HCT116 (cell line): ENCODE measurements at regions not wholly inside any gene's neighbourhood (a gene's known extent, or its start where the extent isn't known, plus 50 kb on each side); places are given as distances from the start of the nearest gene placed in this dataset.

Experiments
- ATAC-seq: fragments of 200-7000 bp; cut with Tn5 transposase; 2 replicates; pipeline ENCODE4 v1.9.1; 2020; ENCODE audit warnings: mild to moderate bottlenecking, moderate library complexity
- BruUV-seq: library from RNA; stranded (reverse); fragments of 400-500 nt; replicated peaks from 2 replicates; lab custom pipeline; 2021; lab: Mats Ljungman, UMichigan
- CTCF ChIA-PET: fragments of 300-600 bp; sonication (Branson Sonifier 250); formaldehyde crosslinking; loops from one replicate; lab custom pipeline; 2021; ENCODE audit warnings: antibody characterized with exemption; lab: Charles Lee
- POLR2A ChIA-PET: fragments of 300-600, 350-600 bp; sonication (Branson Sonifier 250); formaldehyde crosslinking; loops from one replicate; lab custom pipeline; 2021; ENCODE audit warnings: antibody characterized with exemption; lab: Charles Lee
- RAD21 ChIA-PET, 2 experiments: fragments of 300-600 bp; sonication (Branson Sonifier 250); formaldehyde crosslinking; loops; one replicate each; lab custom pipeline; 2023; ENCODE audit warnings: low total read pairs in 2 of 2; ENCODE audit not compliant: uncharacterized antibody in 2 of 2, unreplicated experiment in 2 of 2, low non-redundant PET in 1 of 2; lab: Charles Lee
- DNase-seq: peaks from one replicate; pipeline ENCODE4 v3.0.0-alpha.2; 2010; ENCODE audit warnings: low read depth, low spot score
- H2AFZ ChIP-seq: fragments of 200-600 bp; shearing (Covaris generic), sonication (generic); 2 replicates; pipeline ENCODE4 v1.6.1; 2017; ENCODE audit warnings: low read depth, mixed run types, mixed read lengths, antibody characterized with exemption, low read length; ENCODE audit not compliant: poor library complexity, severe bottlenecking
- H3K27ac ChIP-seq: 2 replicates; pipeline ENCODE4 v1.5.1; 2012; ENCODE audit warnings: low read depth, low read length
- H3K27me3 ChIP-seq: fragments of 200-600 bp; sonication (generic); 2 replicates; pipeline ENCODE4 v1.6.1; 2016; ENCODE audit warnings: mixed run types, low read length, mixed read lengths; ENCODE audit not compliant: insufficient read depth
- H3K36me3 ChIP-seq, 2 experiments: fragments of 200-500 bp in 1 of 2; fragments of 200-600 bp in 1 of 2; sonication (Bioruptor generic) in 1 of 2; sonication (generic) in 1 of 2; 2 replicates each; pipeline versions ENCODE4 v1.5.1 to v1.6.1; 2014 to 2016; ENCODE audit warnings: low read length in 2 of 2, inconsistent platforms in 1 of 2, mixed read lengths in 1 of 2, mixed run types in 1 of 2; ENCODE audit not compliant: insufficient read depth in 2 of 2, control insufficient read depth in 1 of 2
- H3K4me1 ChIP-seq, 2 experiments: fragments of 200-600 bp in 1 of 2; sonication (generic) in 1 of 2; 2 replicates each; pipeline versions ENCODE4 v1.5.1 to v1.6.1; 2012 to 2017; ENCODE audit warnings: low read length in 2 of 2, inconsistent platforms in 1 of 2, mild to moderate bottlenecking in 1 of 2, mixed read lengths in 1 of 2, mixed run types in 1 of 2, moderate library complexity in 1 of 2; ENCODE audit not compliant: insufficient read depth in 2 of 2, control insufficient read depth in 1 of 2
- H3K4me2 ChIP-seq: fragments of 200-600 bp; sonication (generic); 2 replicates; pipeline ENCODE4 v1.6.1; 2017; ENCODE audit warnings: mixed run types, low read length, mixed read lengths
- H3K4me3 ChIP-seq, 2 experiments: fragments of 200-600 bp in 1 of 2; sonication (generic) in 1 of 2; replicated peaks in 1 of 2; 2 replicates each; pipeline ENCODE4 v1.5.1; 2011 to 2016; ENCODE audit warnings: low read length in 2 of 2, control low read depth in 1 of 2, low read depth in 1 of 2, mild to moderate bottlenecking in 1 of 2, mixed read lengths in 1 of 2, mixed run types in 1 of 2
- H3K79me2 ChIP-seq: fragments of 200-600 bp; sonication (generic); 2 replicates; pipeline ENCODE4 v1.6.1; 2017; ENCODE audit warnings: mild to moderate bottlenecking, mixed run types, low read length, moderate library complexity, mixed read lengths; ENCODE audit not compliant: insufficient read depth
- H3K9ac ChIP-seq: fragments of 200-600 bp; sonication (generic); 2 replicates; pipeline ENCODE4 v1.6.1; 2016; ENCODE audit warnings: low read length, mixed read lengths
- H3K9me2 ChIP-seq: fragments of 200-600 bp; sonication (generic), shearing (Covaris generic); 2 replicates; pipeline ENCODE4 v1.6.1; 2017; ENCODE audit warnings: mixed run types, mild to moderate bottlenecking, moderate library complexity; ENCODE audit not compliant: insufficient read depth
- H3K9me3 ChIP-seq, 2 experiments: fragments of 200-500 bp in 1 of 2; fragments of 200-600 bp in 1 of 2; sonication (Bioruptor generic) in 1 of 2; sonication (generic) in 1 of 2; 2 replicates each; pipeline ENCODE4 v1.6.1; 2014 to 2017; ENCODE audit warnings: low read length in 2 of 2, mixed read lengths in 2 of 2, inconsistent platforms in 1 of 2, low read depth in 1 of 2, mild to moderate bottlenecking in 1 of 2, mixed run types in 1 of 2, moderate library complexity in 1 of 2; ENCODE audit not compliant: control insufficient read depth in 1 of 2, insufficient read depth in 1 of 2
- H4K20me1 ChIP-seq: fragments of 200-600 bp; sonication (generic), shearing (Covaris generic); 2 replicates; pipeline ENCODE4 v1.6.1; 2017; ENCODE audit warnings: mixed run types, mild to moderate bottlenecking, moderate library complexity; ENCODE audit not compliant: insufficient read depth
- CEBPB ChIP-seq: IDR thresholded peaks from 2 replicates; pipeline ENCODE4 v1.6.1; 2012; ENCODE audit warnings: low read depth
- CTCF ChIP-seq, 3 experiments: fragments of 200-600 bp in 1 of 3; sonication (generic) in 1 of 3; IDR thresholded peaks in 2 of 3; conservative IDR thresholded peaks in 1 of 3; 2 replicates each; pipeline ENCODE4 v1.5.1; 2012 to 2017; ENCODE audit warnings: low read depth in 2 of 3, low read length in 2 of 3, antibody characterized with exemption in 1 of 3, borderline replicate concordance in 1 of 3, control low read depth in 1 of 3, mild to moderate bottlenecking in 1 of 3, mixed read lengths in 1 of 3, mixed run types in 1 of 3, moderate library complexity in 1 of 3; ENCODE audit not compliant: insufficient read depth in 1 of 3
- ELF1 ChIP-seq: IDR thresholded peaks from 2 replicates; pipeline ENCODE4 v1.6.1; 2012; ENCODE audit warnings: low read depth, borderline replicate concordance
- EZH2 ChIP-seq: fragments of 200-600 bp; sonication (generic); IDR thresholded peaks from 2 replicates; pipeline ENCODE4 v1.6.1; 2017; ENCODE audit warnings: antibody characterized with exemption, mixed run types
- EZH2phosphoT487 ChIP-seq: fragments of 200-600 bp; IDR thresholded peaks from 2 replicates; pipeline ENCODE4 v1.6.1; 2018; ENCODE audit warnings: antibody characterized with exemption, borderline replicate concordance
- JUND ChIP-seq: IDR thresholded peaks from 2 replicates; pipeline ENCODE4 v1.6.1; 2012
- POLR2A ChIP-seq: IDR thresholded peaks from 2 replicates; pipeline ENCODE4 v1.7.0; 2011; ENCODE audit warnings: borderline replicate concordance; ENCODE audit not compliant: insufficient read depth, insufficient read length; ENCODE audit errors: extremely low read depth
- POLR2AphosphoS5 ChIP-seq: IDR thresholded peaks from 2 replicates; pipeline ENCODE4 v1.6.1; 2011; ENCODE audit warnings: mild to moderate bottlenecking, low read depth, low read length, moderate library complexity
- REST ChIP-seq: IDR thresholded peaks from 2 replicates; pipeline ENCODE4 v1.6.1; 2012; ENCODE audit warnings: low read depth
- SP1 ChIP-seq: IDR thresholded peaks from 2 replicates; pipeline ENCODE4 v1.6.1; 2012; ENCODE audit warnings: low read depth
- YY1 ChIP-seq: IDR thresholded peaks from 2 replicates; pipeline ENCODE4 v1.6.1; 2011; ENCODE audit warnings: low read length, low read depth, moderate library complexity, mild to moderate bottlenecking; ENCODE audit not compliant: insufficient replicate concordance; ENCODE audit errors: extremely low read depth
- ZFX ChIP-seq: fragments of 450-650 bp; IDR thresholded peaks from 2 replicates; pipeline ENCODE4 v1.6.1; 2017
- ZNF274 ChIP-seq: fragments of 200-500 bp; sonication (Bioruptor generic); IDR thresholded peaks from 2 replicates; pipeline ENCODE4 v1.6.1; 2014; ENCODE audit warnings: mild to moderate bottlenecking, low read depth, low read length, inconsistent platforms
- intact Hi-C: fragments of 100-400 bp; cut with micrococcal nuclease; formaldehyde crosslinking; loops from 2 replicates; pipeline ENCODE4 v1.10.0; 2022
- TF ChIP-seq, protein P1 (sequence below): IDR thresholded peaks from 2 replicates; pipeline ENCODE4 v1.6.1; 2011; ENCODE audit warnings: mild to moderate bottlenecking, low read length, moderate library complexity; ENCODE audit not compliant: insufficient replicate concordance; ENCODE audit errors: extremely low read depth

GRCh38 chr6:144559865-144560593, 274.9 kb downstream of the UTRN start:
- RAD21 ChIA-PET, result no interaction called here
- Histone ChIP-seq H2AFZ (no peak overlapping the region), H3K27ac (no peak overlapping the region), H3K9me3 (no peaks in the 10 kb centered on the region), H3K9me2 (no peaks in the 10 kb centered on the region), H3K4me3 (no peak overlapping the region), H3K4me2 (peak overlapping the region; percentile 34), H3K27me3 (no peaks in the 10 kb centered on the region), H3K4me1 (peaks cover 0 to 9% of the 10 kb centered on the region in 2 experiments; a peak in 1 of 4 replicates), H3K36me3 (no peaks in the 10 kb centered on the region), H4K20me1 (no peaks in the 10 kb centered on the region), H3K9ac (no peak overlapping the region), H3K79me2 (no peaks in the 10 kb centered on the region)
- ATAC-seq (peak; percentile 46), DNase-seq (no peak)
- intact Hi-C loops, result no loop called here
- POLR2A ChIA-PET, result interaction anchor here (0.6 kb wide), 1 partner anchor 1176 kb away, joined by 4 read pairs; no protein-coding TSS in a partner anchor
- BruUV-seq, result no TSS peak
- CTCF ChIA-PET, result no interaction called here
- TF ChIP-seq POLR2A (no peak), REST (no peak), EZH2 (no peak), POLR2AphosphoS5 (no peak), JUND (no peak), ZNF274 (no peak), ZFX (no peak), YY1 (no peak), ELF1 (no peak), SP1 (no peak), EZH2phosphoT487 (no peak), CEBPB (no peak), CTCF (IDR thresholded peaks at IDR 0.05 in 2 of 3, conservative IDR thresholded peaks at IDR 0.05 in 1 of 3; ENCODE audit: borderline replicate concordance in 1 of 3, insufficient read depth in 1 of 3, low read depth in 2 of 3, low read length in 2 of 3) (no peak)
- TF ChIP-seq, protein P1, sequence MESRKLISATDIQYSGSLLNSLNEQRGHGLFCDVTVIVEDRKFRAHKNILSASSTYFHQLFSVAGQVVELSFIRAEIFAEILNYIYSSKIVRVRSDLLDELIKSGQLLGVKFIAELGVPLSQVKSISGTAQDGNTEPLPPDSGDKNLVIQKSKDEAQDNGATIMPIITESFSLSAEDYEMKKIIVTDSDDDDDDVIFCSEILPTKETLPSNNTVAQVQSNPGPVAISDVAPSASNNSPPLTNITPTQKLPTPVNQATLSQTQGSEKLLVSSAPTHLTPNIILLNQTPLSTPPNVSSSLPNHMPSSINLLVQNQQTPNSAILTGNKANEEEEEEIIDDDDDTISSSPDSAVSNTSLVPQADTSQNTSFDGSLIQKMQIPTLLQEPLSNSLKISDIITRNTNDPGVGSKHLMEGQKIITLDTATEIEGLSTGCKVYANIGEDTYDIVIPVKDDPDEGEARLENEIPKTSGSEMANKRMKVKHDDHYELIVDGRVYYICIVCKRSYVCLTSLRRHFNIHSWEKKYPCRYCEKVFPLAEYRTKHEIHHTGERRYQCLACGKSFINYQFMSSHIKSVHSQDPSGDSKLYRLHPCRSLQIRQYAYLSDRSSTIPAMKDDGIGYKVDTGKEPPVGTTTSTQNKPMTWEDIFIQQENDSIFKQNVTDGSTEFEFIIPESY, result no peak
